B cell (primary cell): ENCODE measurements at regions not wholly inside any gene's neighbourhood (a gene's known extent, or its start where the extent isn't known, plus 50 kb on each side); places are given as distances from the start of the nearest gene placed in this dataset.

Source experiments
- ATAC-seq: fragments of 200-7000 bp; cut with Tn5 transposase; one replicate; pipeline ENCODE4 v1.10.0; 2021; ENCODE audit warnings: low read depth, mild to moderate bottlenecking, moderate number of reproducible peaks, moderate library complexity
- CTCF ChIA-PET: fragments of 350-600 bp; sonication (Branson Sonifier 250); formaldehyde crosslinking; loops from one replicate; lab custom pipeline; 2021; ENCODE audit warnings: antibody characterized with exemption, inconsistent platforms; lab: Charles Lee
- POLR2A ChIA-PET: fragments of 350-600 bp; sonication (Branson Sonifier 250); formaldehyde crosslinking; loops from one replicate; lab custom pipeline; 2021; ENCODE audit warnings: antibody characterized with exemption; lab: Charles Lee
- DNase-seq: peaks from one replicate; pipeline ENCODE4 v3.0.0; 2013
- H2AFZ ChIP-seq: 2 replicates; pipeline ENCODE4 v1.6.1; 2012; ENCODE audit warnings: mild to moderate bottlenecking, low read depth, low read length; ENCODE audit not compliant: insufficient read depth, poor library complexity, severe bottlenecking
- H3K27ac ChIP-seq, 2 donors: 1 replicate in 1 of 2; 2 replicates in 1 of 2; pipeline ENCODE4 v1.5.1; 2012 to 2013; ENCODE audit warnings: low read length in 2 of 2, mild to moderate bottlenecking in 2 of 2, moderate library complexity in 1 of 2
- H3K27me3 ChIP-seq, 4 experiments: fragments of 200-600 bp in 1 of 4; sonication (generic) in 1 of 4; replicated peaks in 1 of 4; 1 replicate in 2 of 4; 2 replicates in 2 of 4; pipeline versions ENCODE4 v1.6.1 to v1.7.0; 2013 to 2016; ENCODE audit warnings: low read length in 3 of 4, mild to moderate bottlenecking in 2 of 4, mixed read lengths in 1 of 4, moderate library complexity in 1 of 4; ENCODE audit not compliant: insufficient read depth in 4 of 4, control insufficient read depth in 3 of 4; ENCODE audit errors: control extremely low read depth in 1 of 4
- H3K36me3 ChIP-seq, 2 experiments: replicated peaks in 1 of 2; 1 replicate in 1 of 2; 2 replicates in 1 of 2; pipeline versions ENCODE4 v1.6.1 to v1.7.1; 2013; ENCODE audit warnings: low read length in 1 of 2; ENCODE audit not compliant: insufficient read depth in 2 of 2, control insufficient read depth in 1 of 2; ENCODE audit errors: control extremely low read depth in 1 of 2, extremely low read depth in 1 of 2
- H3K4me1 ChIP-seq, 2 donors: fragments of 200-600 bp in 1 of 2; sonication (generic) in 1 of 2; 1 replicate in 1 of 2; 2 replicates in 1 of 2; pipeline versions ENCODE4 v1.5.1 to v1.6.1; 2013 to 2017; ENCODE audit warnings: low read length in 2 of 2; ENCODE audit not compliant: control insufficient read depth in 2 of 2, insufficient read depth in 2 of 2
- H3K4me2 ChIP-seq: replicated peaks from 2 replicates; pipeline ENCODE3; 2012; ENCODE audit warnings: mild to moderate bottlenecking, low read depth, low read length; ENCODE audit not compliant: poor library complexity, severe bottlenecking
- H3K4me3 ChIP-seq, 5 experiments: fragments of 200-600 bp in 1 of 5; sonication (generic) in 1 of 5; 1 replicate in 3 of 5; 2 replicates in 2 of 5; pipeline versions ENCODE4 v1.5.1 to v1.7.0; 2011 to 2016; ENCODE audit warnings: low read length in 4 of 5, mild to moderate bottlenecking in 4 of 5, low read depth in 2 of 5, control low read depth in 1 of 5, moderate library complexity in 1 of 5; ENCODE audit not compliant: insufficient read depth in 1 of 5; ENCODE audit errors: control extremely low read depth in 1 of 5, extremely low read depth in 1 of 5
- H3K79me2 ChIP-seq: fragments of 200-600 bp; sonication (generic); one replicate; pipeline ENCODE4 v1.6.0; 2016; ENCODE audit warnings: low read length; ENCODE audit not compliant: control insufficient read depth, insufficient read depth
- H3K9ac ChIP-seq: fragments of 200-600 bp; sonication (generic); 2 replicates; pipeline ENCODE4 v1.6.1; 2017; ENCODE audit warnings: mild to moderate bottlenecking, low read length, moderate library complexity
- H3K9me3 ChIP-seq, 3 donors: one replicate each; pipeline versions ENCODE4 v1.6.1 to v1.7.1; 2013; ENCODE audit warnings: low read length in 2 of 3; ENCODE audit not compliant: control insufficient read depth in 2 of 3, insufficient read depth in 1 of 3; ENCODE audit errors: control extremely low read depth in 1 of 3
- H4K20me1 ChIP-seq: 2 replicates; pipeline ENCODE4 v1.6.0; 2012; ENCODE audit warnings: mild to moderate bottlenecking, low read length; ENCODE audit not compliant: insufficient read depth, control insufficient read depth, poor library complexity, severe bottlenecking
- H3K27ac Mint-ChIP-seq: one replicate; pipeline ENCODE4 v1.8.0; 2021; ENCODE audit warnings: mixed read lengths
- H3K27me3 Mint-ChIP-seq: one replicate; pipeline ENCODE4 v1.8.0; 2021; ENCODE audit warnings: mixed read lengths
- H3K4me1 Mint-ChIP-seq: one replicate; pipeline ENCODE4 v1.8.0; 2021; ENCODE audit warnings: mixed read lengths
- H3K4me3 Mint-ChIP-seq: one replicate; pipeline ENCODE4 v1.8.0; 2021; ENCODE audit warnings: mixed read lengths
- H3K9me3 Mint-ChIP-seq: one replicate; pipeline ENCODE4 v1.8.0; 2022; ENCODE audit warnings: mixed read lengths; ENCODE audit not compliant: insufficient read depth
- EZH2 ChIP-seq: IDR thresholded peaks from 2 replicates; pipeline ENCODE4 v1.6.1; 2012; ENCODE audit warnings: borderline replicate concordance, low read depth, mild to moderate bottlenecking, moderate library complexity, low read length; ENCODE audit not compliant: insufficient read depth, poor library complexity, severe bottlenecking
- WGBS: methylation state at CpG from one replicate; pipeline ENCODE4 v1.1.5; 2013; ENCODE audit warnings: missing lambda C conversion rate; ENCODE audit not compliant: insufficient coverage; 5-methylcytosine and 5-hydroxymethylcytosine counted together
- intact Hi-C: fragments of 100-400 bp; cut with micrococcal nuclease; formaldehyde crosslinking; loops from one replicate; pipeline ENCODE4 v1.10.0; 2022
- TF ChIP-seq, protein P1 (sequence below): fragments of 200-600 bp; IDR thresholded peaks from one replicate; pipeline ENCODE4 v1.8.0; 2022; ENCODE audit warnings: antibody characterized with exemption, mild to moderate bottlenecking

DNA sequence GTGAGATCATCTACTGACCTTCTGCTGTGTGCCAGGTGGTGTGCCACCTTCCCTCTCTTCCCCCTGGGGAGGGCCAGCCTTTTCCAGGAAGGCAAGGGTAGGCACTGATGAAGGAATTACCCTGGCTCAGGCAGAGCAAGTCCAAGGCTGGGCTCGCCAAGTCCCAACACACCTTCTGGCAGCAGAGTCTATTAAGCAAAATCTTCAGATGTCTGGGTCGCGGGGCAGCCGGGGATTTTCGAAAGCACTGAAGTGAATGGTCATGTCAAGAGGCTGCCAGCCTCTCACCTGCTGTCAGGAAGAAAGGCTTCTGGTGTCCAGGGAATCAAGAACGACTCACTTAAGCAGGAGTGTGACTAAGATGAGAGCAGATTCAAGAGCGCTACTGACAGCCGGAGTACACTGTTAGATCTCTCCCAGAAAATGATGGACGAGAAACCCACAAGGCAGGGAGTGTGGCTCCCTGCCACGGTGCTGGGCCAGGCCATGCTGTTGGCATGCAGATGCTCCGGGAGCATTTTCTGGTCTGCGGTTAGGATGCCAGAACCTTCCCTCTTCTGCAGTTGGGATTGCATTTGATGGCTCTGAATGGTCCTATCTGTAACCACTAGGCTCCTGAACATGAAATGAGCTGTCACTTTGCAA is 479.8 kb downstream of the SHQ1 start:
- H3K36me3 ChIP-seq: no peaks in the 10 kb centered on the region
- H3K4me2 ChIP-seq: no peak overlapping the region
- POLR2A ChIA-PET: no interaction called here
- no peaks in the 10 kb centered on the region for H3K4me1 Mint-ChIP-seq
- intact Hi-C loops: no loop called here
- H3K27ac ChIP-seq: no peak overlapping the region
- no peaks in the 10 kb centered on the region for H3K4me1 ChIP-seq
- H3K79me2 ChIP-seq: no peaks in the 10 kb centered on the region
- ATAC-seq: no peak
- H2AFZ ChIP-seq: no peak overlapping the region
- no peak overlapping the region for H3K9ac ChIP-seq
- WGBS: 96% methylated on average over 12 of the region's 12 CpGs
- no peak overlapping the region for H3K4me3 Mint-ChIP-seq
- DNase-seq: no peak
- H4K20me1 ChIP-seq: no peaks in the 10 kb centered on the region
- H3K27me3 Mint-ChIP-seq: peaks cover 1% of the 10 kb centered on the region
- H3K27ac Mint-ChIP-seq: no peak overlapping the region
- no peak overlapping the region for H3K4me3 ChIP-seq
- TF ChIP-seq, protein P1, sequence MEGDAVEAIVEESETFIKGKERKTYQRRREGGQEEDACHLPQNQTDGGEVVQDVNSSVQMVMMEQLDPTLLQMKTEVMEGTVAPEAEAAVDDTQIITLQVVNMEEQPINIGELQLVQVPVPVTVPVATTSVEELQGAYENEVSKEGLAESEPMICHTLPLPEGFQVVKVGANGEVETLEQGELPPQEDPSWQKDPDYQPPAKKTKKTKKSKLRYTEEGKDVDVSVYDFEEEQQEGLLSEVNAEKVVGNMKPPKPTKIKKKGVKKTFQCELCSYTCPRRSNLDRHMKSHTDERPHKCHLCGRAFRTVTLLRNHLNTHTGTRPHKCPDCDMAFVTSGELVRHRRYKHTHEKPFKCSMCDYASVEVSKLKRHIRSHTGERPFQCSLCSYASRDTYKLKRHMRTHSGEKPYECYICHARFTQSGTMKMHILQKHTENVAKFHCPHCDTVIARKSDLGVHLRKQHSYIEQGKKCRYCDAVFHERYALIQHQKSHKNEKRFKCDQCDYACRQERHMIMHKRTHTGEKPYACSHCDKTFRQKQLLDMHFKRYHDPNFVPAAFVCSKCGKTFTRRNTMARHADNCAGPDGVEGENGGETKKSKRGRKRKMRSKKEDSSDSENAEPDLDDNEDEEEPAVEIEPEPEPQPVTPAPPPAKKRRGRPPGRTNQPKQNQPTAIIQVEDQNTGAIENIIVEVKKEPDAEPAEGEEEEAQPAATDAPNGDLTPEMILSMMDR: no peak
- no peak for TF ChIP-seq EZH2
- no peaks in the 10 kb centered on the region for H3K27me3 ChIP-seq
- no peaks in the 10 kb centered on the region for H3K9me3 ChIP-seq
- H3K9me3 Mint-ChIP-seq: no peaks in the 10 kb centered on the region
- CTCF ChIA-PET: no interaction called here

DNA sequence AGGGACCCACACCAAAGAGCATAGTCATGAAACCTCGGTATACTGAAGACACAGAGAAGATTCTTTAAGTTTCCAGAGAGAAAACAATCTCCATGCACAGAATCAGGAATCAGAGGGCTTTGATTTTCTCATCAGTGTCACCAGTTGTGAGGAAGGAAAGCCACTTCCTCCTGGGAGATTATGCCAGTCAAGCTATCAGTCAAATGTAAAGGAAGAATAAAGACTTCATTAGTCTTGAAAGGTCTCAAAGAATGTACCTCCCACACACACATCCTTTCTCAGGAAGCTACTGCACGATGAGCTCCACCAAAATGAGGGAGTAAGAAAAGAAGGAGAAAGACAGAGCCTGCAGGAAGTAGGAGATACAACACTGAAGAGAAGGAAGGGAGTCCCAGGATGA is 486.3 kb downstream of the SHQ1 start:
- ATAC-seq (no peak), DNase-seq (no peak)
- Histone ChIP-seq H3K79me2 (no peaks in the 10 kb centered on the region), H3K9me3 (no peaks in the 10 kb centered on the region), H3K27me3 (peaks cover 0 to 5% (median 0%) of the 10 kb centered on the region in 4 experiments), H3K4me1 (no peaks in the 10 kb centered on the region), H3K4me3 (no peak overlapping the region), H3K27ac (no peak overlapping the region), H3K9ac (no peak overlapping the region), H4K20me1 (no peaks in the 10 kb centered on the region), H2AFZ (no peak overlapping the region), H3K4me2 (no peak overlapping the region), H3K36me3 (no peaks in the 10 kb centered on the region)
- ChIA-PET POLR2A (no interaction called here), CTCF (no interaction called here)
- no CpG with 5 or more reads among the region's 2 CpGs for WGBS
- no peaks in the 10 kb centered on the region for H3K9me3 Mint-ChIP-seq
- no peaks in the 10 kb centered on the region for H3K4me1 Mint-ChIP-seq
- TF ChIP-seq, protein P1: no peak
- TF ChIP-seq EZH2: no peak
- intact Hi-C loops: no loop called here
- no peak overlapping the region for H3K4me3 Mint-ChIP-seq
- peaks cover 14% of the 10 kb centered on the region for H3K27me3 Mint-ChIP-seq
- no peak overlapping the region for H3K27ac Mint-ChIP-seq
